ENCODE measurements at regions not wholly inside any gene's neighbourhood (a gene's known extent, or its start where the extent isn't known, plus 50 kb on each side); places are given as distances from the start of the nearest gene placed in this dataset.

GRCh38 chr11:93073508-93074280, 104.2 kb downstream of the MTNR1B start:
- 22 to 23% methylated on average over 4 of the region's 4 CpGs for WGBS, 2 donors
- Histone ChIP-seq H3K9ac (ENCODE audit: insufficient read depth in 1 of 2, low read length in 2 of 2) (no peak overlapping the region), H3K27me3 (ENCODE audit: control insufficient read depth in 3 of 3, insufficient read depth in 3 of 3, low read length in 2 of 3) (no peaks in the 10 kb centered on the region), H3K36me3 (ENCODE audit: control insufficient read depth in 4 of 4, insufficient read depth in 4 of 4, low read length in 4 of 4) (no peaks in the 10 kb centered on the region), H3K9me3 (ENCODE audit: control insufficient read depth in 4 of 4, insufficient read depth in 3 of 4, low read length in 3 of 4) (peaks cover 0 to 3% (median 0%) of the 10 kb centered on the region in 4 donors), H3K4me3 (no peak overlapping the region), H3K27ac (ENCODE audit: low read depth in 1 of 2, low read length in 1 of 2) (no peak overlapping the region), H3K4me1 (ENCODE audit: control insufficient read depth in 5 of 5, insufficient read depth in 5 of 5, low read length in 5 of 5) (no peaks in the 10 kb centered on the region)
- no peak for DNase-seq
- no peak for ATAC-seq (ENCODE audit: insufficient read depth, low FRiP score)
- TF ChIP-seq CTCF (IDR thresholded peaks at IDR 0.05; ENCODE audit: control extremely low read depth, extremely low read depth), result no peak

GRCh38 chr11:93074352-93074751, 104.9 kb downstream of the MTNR1B start:
- no peaks in the 10 kb centered on the region for H3K27me3 ChIP-seq (ENCODE audit: control insufficient read depth in 3 of 3, insufficient read depth in 3 of 3, low read length in 2 of 3)
- no peaks in the 10 kb centered on the region for H3K4me1 ChIP-seq (ENCODE audit: control insufficient read depth in 5 of 5, insufficient read depth in 5 of 5, low read length in 5 of 5)
- no peaks in the 10 kb centered on the region for H3K36me3 ChIP-seq (ENCODE audit: control insufficient read depth in 4 of 4, insufficient read depth in 4 of 4, low read length in 4 of 4)
- WGBS, 2 donors, result 86 to 92% methylated on average over 10 of the region's 10 CpGs
- peaks cover 0 to 3% (median 0%) of the 10 kb centered on the region in 4 donors for H3K9me3 ChIP-seq (ENCODE audit: control insufficient read depth in 4 of 4, insufficient read depth in 3 of 4, low read length in 3 of 4)
- no peak overlapping the region for H3K27ac ChIP-seq (ENCODE audit: low read depth in 1 of 2, low read length in 1 of 2)
- DNase-seq (no peak), ATAC-seq (ENCODE audit: insufficient read depth, low FRiP score) (no peak)
- no peak for TF ChIP-seq CTCF (IDR thresholded peaks at IDR 0.05; ENCODE audit: control extremely low read depth, extremely low read depth)
- H3K4me3 ChIP-seq, result no peak overlapping the region
- no peak overlapping the region for H3K9ac ChIP-seq (ENCODE audit: insufficient read depth in 1 of 2, low read length in 2 of 2)

- no peaks in the 10 kb centered on the region for H3K27me3 ChIP-seq (ENCODE audit: control insufficient read depth in 3 of 3, insufficient read depth in 3 of 3, low read length in 2 of 3)
- TF ChIP-seq CTCF (IDR thresholded peaks at IDR 0.05; ENCODE audit: control extremely low read depth, extremely low read depth), result no peak
- DNase-seq (peak in 1 of 3 donors; percentile 53), ATAC-seq (ENCODE audit: insufficient read depth, low FRiP score) (no peak)
- 19 to 26% methylated on average over 4 of the region's 4 CpGs for WGBS, 2 donors
- no peaks in the 10 kb centered on the region for H3K36me3 ChIP-seq (ENCODE audit: control insufficient read depth in 4 of 4, insufficient read depth in 4 of 4, low read length in 4 of 4)
- peaks cover 0 to 3% (median 0%) of the 10 kb centered on the region in 4 donors for H3K9me3 ChIP-seq (ENCODE audit: control insufficient read depth in 4 of 4, insufficient read depth in 3 of 4, low read length in 3 of 4)
- H3K9ac ChIP-seq (ENCODE audit: insufficient read depth in 1 of 2, low read length in 2 of 2), result no peak overlapping the region
- no peak overlapping the region for H3K27ac ChIP-seq (ENCODE audit: low read depth in 1 of 2, low read length in 1 of 2)
- H3K4me1 ChIP-seq (ENCODE audit: control insufficient read depth in 5 of 5, insufficient read depth in 5 of 5, low read length in 5 of 5), result no peaks in the 10 kb centered on the region
- no peak overlapping the region for H3K4me3 ChIP-seq
These were observed 106.3 kb downstream of the MTNR1B start for GRCh38 chr11:93075782-93076181.

Measured in lung (tissue), 11 donors.